GM21526 (cell line): ENCODE measurements at regions not wholly inside any gene's neighbourhood (a gene's known extent, or its start where the extent isn't known, plus 50 kb on each side); places are given as distances from the start of the nearest gene placed in this dataset.

Source experiments
- ATAC-seq: cut with Tn5 transposase; IDR thresholded peaks from one replicate; pipeline ENCODE4 v1.9.1; 2021; ENCODE audit warnings: moderate library complexity; ENCODE audit not compliant: unreplicated experiment, low FRiP score

- no peak for ATAC-seq
Observed at GRCh38 chr11:104614117-104614680, 284.1 kb downstream of the CASP12 start.

- no peak for ATAC-seq
Observed at GRCh38 chr11:104610635-104611034, 287.6 kb downstream of the CASP12 start.

GRCh38 chr11:104609311-104610085, 288.8 kb downstream of the CASP12 start:
- ATAC-seq, result peak; percentile 93

- ATAC-seq, result no peak
Observed at GRCh38 chr11:104602643-104603042, 295.6 kb downstream of the CASP12 start.

- ATAC-seq, result no peak
Observed at GRCh38 chr11:104594228-104594958, 303.9 kb downstream of the CASP12 start.

- no peak for ATAC-seq
Observed at GRCh38 chr11:104588970-104589369, 309.3 kb downstream of the CASP12 start.

GRCh38 chr11:104588446-104588845, 309.8 kb downstream of the CASP12 start:
- no peak for ATAC-seq

GRCh38 chr11:104584823-104585222, 313.4 kb downstream of the CASP12 start:
- no peak for ATAC-seq

GRCh38 chr11:104583857-104584256, 314.4 kb downstream of the CASP12 start:
- no peak for ATAC-seq

- ATAC-seq, result no peak
Observed at GRCh38 chr11:104582431-104582830, 315.8 kb downstream of the CASP12 start.

- ATAC-seq, result no peak
Observed at GRCh38 chr11:104581246-104581980, 316.8 kb downstream of the CASP12 start.

GRCh38 chr11:104573441-104573990, 324.7 kb downstream of the CASP12 start:
- ATAC-seq, result no peak

GRCh38 chr11:104572279-104572678, 326.0 kb downstream of the CASP12 start:
- ATAC-seq, result no peak

- no peak for ATAC-seq
Observed at GRCh38 chr11:104570078-104570701, 328.1 kb downstream of the CASP12 start.

GRCh38 chr11:104565583-104565961, 332.7 kb downstream of the CASP12 start:
- no peak for ATAC-seq

GRCh38 chr11:104564921-104565582, 333.2 kb downstream of the CASP12 start:
- no peak for ATAC-seq

- ATAC-seq, result no peak
Observed at GRCh38 chr11:104556606-104557301, 341.5 kb downstream of the CASP12 start.

- no peak for ATAC-seq
Observed at GRCh38 chr11:104549019-104549418, 349.2 kb downstream of the CASP12 start.

GRCh38 chr11:104547996-104548661, 350.1 kb downstream of the CASP12 start:
- no peak for ATAC-seq
